ENCODE measurements at regions not wholly inside any gene's neighbourhood (a gene's known extent, or its start where the extent isn't known, plus 50 kb on each side); places are given as distances from the start of the nearest gene placed in this dataset.
A peak's percentile ranks its signal among the peaks of the same experiment; 100 is the strongest.

- DNase-seq, result peak; percentile 57
Measured at GRCh38 chr3:24773798-24774197, 279.1 kb upstream of the THRB start.

- DNase-seq, result no peak
Measured at GRCh38 chr3:24780991-24781390, 286.3 kb upstream of the THRB start.

DNA sequence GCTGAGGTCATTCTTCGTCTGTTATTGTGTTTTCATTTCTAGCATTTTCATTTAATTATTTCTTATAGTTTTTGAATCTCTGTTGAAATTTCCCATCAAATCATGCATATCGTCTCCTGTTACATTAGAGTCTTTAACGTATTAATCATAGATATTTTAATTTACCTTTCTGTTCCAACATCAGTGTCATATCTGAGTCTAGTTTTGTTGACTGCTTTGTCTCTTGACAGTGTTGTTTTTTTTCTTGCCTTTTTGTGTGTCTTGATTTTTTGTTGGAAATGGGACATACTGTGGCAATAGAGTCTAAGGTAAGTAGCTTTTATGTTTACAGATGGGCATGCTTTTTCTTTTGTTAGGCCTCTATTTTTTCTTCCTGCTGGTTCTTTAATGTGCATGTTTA, 286.8 kb upstream of the THRB start:
- no peak for DNase-seq

DNA sequence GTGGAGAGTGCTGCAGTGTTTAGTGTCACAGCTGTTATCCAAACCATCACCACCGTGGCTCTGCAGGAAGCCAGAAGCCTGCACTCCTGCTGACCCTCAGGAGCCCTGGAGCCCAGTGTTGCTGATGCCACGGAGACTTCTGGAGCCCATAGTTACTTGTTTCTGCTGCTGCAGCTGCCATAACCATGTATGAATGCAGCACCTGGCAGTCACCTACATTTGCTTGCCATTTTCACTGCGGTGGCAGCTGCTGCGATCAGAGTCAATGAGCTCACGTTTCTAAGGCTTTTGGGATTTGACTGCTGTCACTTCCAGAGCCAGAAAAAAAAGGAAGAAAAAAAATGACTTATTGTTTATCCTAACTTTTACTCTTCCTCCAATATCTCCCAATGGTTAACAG, 299.2 kb upstream of the THRB start:
- peak; percentile 20 for DNase-seq

DNA sequence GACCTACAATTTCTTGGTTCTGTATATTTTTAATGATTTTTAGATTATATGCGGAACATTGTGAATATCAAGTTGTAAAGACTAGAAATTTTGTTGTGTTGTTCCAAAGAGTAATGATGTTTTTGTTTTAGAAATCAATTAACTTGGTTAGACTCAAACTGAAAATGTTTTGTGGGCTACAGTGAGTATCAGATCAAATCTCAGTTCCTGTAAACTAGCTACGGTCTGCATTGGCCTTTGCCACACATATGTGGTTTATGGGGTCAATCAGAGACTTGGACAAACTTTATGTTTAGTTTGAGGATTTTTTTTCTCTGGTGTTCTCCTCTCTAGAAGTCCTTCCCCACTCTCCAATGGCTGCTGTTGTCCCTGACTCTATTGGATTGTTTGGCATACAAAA, 308.0 kb upstream of the THRB start:
- no peak for DNase-seq

GRCh38 chr3:24804095-24804494, 309.4 kb upstream of the THRB start:
- no peak for DNase-seq

DNA sequence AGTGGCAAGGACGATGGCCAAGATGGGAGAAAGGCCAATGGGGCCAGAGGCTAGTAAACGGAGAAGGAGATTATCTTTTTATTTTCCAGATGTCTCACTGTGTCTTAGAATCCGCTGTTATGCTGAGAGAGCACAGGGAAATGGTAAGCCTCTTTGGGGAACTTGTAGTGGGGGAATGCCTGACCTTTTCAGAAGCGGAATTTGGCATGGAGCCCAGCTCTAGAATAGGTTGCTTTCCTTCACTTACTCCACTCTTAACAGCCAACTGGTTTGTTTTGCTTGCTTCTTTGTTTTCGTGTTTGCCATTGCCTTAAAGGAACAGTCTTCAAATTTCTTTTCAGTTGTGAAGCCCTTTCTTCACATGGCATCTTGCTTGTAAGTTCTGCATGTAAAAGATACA, 316.2 kb upstream of the THRB start:
- no peak for DNase-seq

DNA sequence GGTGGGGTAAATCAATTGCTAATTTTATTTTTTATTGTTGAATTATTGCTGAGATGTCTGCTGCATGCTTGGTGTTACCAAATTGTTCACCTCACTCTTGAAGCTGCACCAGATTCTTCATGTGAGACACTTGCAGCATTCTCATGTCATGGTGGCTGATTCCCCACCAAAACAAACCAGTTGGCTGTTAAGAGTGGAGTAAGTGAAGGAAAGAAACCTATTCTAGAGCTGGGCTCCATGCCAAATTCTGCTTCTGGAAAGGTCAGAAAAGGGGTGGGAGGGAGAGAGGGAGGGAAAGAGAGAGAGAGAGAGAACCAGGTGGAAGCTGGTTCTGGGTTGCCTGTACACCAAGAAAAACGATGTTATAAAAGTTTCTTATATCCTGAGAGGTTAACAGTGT, 317.5 kb upstream of the THRB start:
- no peak for DNase-seq

- no peak for DNase-seq
Measured at GRCh38 chr3:24818055-24818454, 323.4 kb upstream of the THRB start.

GRCh38 chr3:24828011-24828410, 333.4 kb upstream of the THRB start:
- no peak for DNase-seq

DNA sequence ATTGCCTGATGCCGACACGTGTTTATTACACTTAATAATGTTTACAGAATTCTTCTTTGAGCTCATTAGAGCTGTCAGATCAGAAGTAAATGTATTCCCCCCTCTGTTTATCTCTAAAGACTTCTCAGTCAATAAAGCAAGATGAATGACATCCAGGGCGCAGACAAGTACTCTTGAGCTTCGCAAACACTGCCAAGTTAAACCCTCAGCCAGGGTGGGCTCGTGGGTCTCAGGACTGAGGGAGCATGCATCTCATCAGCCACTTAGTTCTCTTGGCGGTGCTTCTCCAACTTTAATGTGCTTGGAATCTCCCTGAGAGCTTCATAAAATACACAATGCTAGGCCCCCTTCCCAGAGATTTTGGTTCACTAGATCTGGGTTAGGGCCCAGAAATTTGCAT, 333.9 kb upstream of the THRB start:
- peak; percentile 73 for DNase-seq

- peak; percentile 38 for DNase-seq
Measured at GRCh38 chr3:24829011-24829581, 334.4 kb upstream of the THRB start.

DNA sequence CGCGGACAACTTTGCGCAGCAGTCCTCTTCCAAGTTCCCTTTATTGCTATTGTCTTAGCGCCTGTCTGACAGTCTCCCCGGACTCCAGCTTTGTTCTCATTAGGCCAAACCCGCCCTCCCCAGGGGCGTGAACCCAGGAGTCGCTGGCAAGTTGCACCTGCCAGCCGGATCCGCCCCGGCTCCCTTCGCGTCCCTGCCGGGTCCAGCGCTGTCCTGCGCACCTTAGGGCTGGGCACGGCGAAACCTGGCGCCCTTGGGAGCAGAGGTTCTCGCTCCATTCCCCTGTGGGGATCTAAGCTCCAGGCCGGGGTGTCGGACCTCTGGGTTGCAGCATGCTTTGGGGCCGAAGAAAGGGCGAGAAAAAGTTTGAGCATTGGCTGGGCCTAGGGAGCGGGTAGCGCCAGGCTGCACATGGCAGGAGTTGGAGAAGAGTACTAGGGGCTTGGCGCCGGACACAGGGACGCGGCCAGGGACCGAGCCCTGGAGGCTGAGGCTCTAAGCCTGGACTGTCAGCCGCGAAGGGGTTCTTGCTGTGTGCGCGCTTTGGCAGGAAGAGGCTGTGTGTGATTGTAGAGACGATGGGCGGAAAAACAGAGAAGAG, 335.1 kb upstream of the THRB start:
- DNase-seq, result peak; percentile 23

- DNase-seq, result peak; percentile 23
Measured at GRCh38 chr3:24830230-24831152, 335.8 kb upstream of the THRB start.

DNA sequence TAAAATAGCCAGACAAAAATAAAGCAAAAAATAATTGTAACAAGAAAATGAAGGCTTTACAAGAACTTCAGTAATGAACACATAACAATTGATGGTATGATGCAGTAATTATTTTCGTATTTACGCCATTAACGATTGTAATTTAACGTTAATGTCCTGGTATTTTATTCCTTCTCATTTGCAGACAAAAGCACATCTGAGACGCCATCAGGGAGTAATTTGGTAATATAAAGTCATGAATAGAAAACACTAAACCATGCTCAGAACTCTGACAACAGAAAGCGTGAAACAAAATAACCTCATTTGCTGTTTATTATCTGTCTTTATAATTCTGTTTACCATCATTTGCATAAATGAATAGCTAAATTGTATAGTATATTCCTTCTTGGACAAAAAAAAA, 336.6 kb upstream of the THRB start:
- DNase-seq, result no peak

DNA sequence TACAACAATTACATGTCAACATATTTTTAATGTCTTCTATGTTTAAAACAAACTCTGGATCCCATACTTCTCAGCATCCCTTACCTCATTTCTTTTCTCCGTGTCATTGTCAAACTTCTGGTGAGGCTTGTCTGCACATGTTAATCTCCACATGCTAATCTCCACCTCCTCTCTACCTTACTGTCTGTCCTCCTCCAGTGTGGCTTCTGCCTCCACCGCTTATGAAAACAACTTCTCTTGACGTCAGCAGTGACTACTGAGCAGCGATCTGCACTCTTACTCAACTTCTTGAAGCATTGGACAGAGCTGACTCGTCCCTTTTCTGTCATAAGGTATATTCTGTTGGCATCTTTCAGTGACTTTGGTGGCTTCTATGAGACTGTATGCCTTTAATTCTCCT, 338.2 kb upstream of the THRB start:
- no peak for DNase-seq

DNA sequence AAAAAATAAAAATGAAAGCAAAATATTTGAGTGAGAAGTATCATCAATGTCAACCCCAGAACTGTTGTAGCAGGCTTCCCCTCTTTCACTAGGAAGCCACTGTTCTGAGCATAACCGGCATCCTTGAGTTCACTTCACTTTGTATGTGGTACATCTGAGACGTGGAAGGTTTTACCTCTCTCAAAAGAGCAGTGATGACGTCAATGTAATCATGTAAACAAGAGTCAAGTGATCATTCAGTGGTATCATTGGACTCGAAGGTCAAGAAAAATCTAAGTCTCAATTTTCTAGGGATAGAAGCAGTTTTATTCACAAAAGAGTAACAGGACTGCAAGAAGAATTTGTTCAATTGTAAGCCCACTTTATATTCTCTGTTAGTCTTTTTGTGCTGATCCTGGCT, 339.8 kb upstream of the THRB start:
- DNase-seq, result no peak

DNA sequence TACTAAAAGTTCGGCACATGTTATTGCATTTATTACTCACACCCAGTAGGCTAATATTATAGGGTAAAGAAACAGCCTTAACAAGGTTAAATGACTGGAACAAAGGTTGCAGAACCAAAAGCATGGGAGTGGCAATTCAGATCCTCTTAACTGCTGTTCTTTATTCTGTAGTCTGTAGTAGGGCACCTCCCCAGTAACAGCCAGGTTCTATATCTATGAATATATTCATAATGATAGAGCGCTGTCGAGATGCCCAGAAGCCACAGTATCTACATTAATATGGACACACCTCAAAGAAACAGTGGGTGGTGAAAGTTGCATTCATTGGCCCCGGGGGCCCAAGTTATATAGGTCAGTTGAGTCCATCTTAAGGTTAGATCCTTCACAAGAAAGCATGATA, 340.9 kb upstream of the THRB start:
- DNase-seq, result no peak

DNA sequence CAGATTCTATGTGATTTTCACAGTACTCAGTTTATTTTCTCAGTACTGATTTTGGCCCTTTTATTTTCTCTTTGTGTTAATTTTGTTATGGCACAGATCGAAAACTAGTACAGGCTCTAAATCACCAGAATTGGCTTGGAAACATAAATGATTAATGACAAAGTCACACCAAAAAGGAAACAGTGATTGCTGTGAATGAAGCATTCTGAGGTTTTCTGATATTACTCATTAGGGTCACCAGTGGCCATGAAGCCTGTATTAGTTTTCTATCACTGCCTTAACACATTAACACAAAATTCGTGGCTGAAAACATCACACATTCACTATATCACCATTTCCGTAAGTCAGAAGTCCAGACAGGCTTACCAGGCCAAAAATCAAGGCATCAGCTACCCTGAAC, 343.0 kb upstream of the THRB start:
- DNase-seq, result no peak

DNA sequence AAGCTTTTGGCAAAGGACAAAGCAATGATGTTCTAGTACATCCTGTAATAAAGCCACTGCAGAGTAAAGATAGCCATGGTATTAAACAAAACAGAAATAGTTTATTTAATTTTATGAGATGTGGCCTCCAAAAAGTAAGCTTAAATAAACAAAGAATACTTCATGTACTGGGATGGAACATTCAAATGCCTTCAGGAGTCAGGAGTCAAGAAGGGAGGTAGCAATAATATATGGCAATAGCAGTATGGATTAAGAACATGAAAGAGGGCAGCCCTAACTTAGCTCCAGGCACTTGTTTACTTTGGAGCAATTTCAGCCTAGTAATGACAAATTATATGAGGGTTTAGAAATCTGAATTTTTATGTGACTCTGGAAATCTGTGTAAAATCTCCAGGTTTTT, 343.9 kb upstream of the THRB start:
- DNase-seq, result no peak

DNA sequence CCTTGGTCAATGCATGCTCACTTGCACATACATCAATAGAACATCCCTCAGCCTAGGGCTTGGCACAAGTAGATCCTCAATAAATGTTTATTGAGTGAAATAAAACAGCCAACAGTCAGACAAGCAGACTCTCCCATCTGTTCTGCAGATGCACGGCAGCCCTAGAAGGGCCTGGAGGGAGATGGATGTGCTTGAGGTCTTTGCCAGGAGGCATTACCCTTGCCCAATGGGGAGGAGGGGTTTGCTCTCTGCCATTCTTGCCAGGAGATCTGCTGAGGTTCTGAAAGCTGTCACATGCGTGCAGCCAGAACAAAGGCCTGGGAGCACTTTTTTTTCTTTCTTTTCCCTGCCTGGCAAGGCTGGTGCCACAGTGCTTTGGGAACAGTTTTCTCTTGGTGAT, 349.3 kb upstream of the THRB start:
- DNase-seq, result no peak

GRCh38 chr3:24845524-24846155, 351.0 kb upstream of the THRB start:
- DNase-seq, result no peak

GRCh38 chr3:24846286-24846860, 351.7 kb upstream of the THRB start:
- no peak for DNase-seq
